ENCODE measurements at regions not wholly inside any gene's neighbourhood (a gene's known extent, or its start where the extent isn't known, plus 50 kb on each side); places are given as distances from the start of the nearest gene placed in this dataset.

- TF ChIP-seq CTCF (IDR thresholded peaks at IDR 0.05 in 4 of 5, conservative IDR thresholded peaks at IDR 0.05 in 1 of 5) (no peak), POLR2A (IDR thresholded peaks at IDR 0.05) (no peak)
Measured at GRCh38 chr3:1929788-1930414, 168.8 kb upstream of the CNTN4 start.

All from gastrocnemius medialis (tissue), 4 donors.